ENCODE measurements at regions not wholly inside any gene's neighbourhood (a gene's known extent, or its start where the extent isn't known, plus 50 kb on each side); places are given as distances from the start of the nearest gene placed in this dataset.
"Not testable (repeated sequence)": the region's sequence is repeated elsewhere in the genome, so short reads cannot be mapped to it uniquely, and the experiment has no call there.

DNA sequence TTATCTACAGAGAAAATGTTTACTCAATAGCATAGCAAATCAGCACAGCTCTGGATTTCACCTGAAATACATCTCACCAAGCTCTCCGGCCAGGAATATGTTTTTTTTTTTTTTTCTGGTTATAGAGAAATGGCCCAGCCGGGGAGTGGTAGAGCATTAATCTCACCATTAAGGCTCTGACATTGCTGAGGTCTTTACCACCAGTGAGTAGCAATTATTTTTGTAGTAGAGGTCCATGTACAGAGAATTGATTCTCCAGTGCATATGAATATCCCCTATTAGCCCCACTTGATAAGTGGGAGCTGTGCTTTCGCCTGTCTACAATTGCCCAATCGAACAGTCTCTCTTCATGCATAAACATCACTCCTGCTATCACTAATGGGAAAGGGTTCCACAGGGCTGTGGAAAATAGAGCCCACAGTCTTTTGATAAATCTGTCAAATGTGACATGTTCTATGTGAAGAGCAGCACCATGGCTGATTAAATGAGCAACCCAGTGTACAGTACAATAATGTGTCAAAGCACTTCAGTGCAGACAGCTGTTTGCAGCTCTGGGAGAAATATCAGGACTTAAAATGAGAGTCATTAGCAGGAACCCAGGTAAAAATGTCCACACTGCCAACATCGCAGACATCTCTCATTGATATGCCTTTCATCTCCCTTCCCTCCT, 227.1 kb upstream of the ID4 start:
- DNase-seq (ENCODE audit: low read depth): no peak
- TF ChIP-seq, protein P1, sequence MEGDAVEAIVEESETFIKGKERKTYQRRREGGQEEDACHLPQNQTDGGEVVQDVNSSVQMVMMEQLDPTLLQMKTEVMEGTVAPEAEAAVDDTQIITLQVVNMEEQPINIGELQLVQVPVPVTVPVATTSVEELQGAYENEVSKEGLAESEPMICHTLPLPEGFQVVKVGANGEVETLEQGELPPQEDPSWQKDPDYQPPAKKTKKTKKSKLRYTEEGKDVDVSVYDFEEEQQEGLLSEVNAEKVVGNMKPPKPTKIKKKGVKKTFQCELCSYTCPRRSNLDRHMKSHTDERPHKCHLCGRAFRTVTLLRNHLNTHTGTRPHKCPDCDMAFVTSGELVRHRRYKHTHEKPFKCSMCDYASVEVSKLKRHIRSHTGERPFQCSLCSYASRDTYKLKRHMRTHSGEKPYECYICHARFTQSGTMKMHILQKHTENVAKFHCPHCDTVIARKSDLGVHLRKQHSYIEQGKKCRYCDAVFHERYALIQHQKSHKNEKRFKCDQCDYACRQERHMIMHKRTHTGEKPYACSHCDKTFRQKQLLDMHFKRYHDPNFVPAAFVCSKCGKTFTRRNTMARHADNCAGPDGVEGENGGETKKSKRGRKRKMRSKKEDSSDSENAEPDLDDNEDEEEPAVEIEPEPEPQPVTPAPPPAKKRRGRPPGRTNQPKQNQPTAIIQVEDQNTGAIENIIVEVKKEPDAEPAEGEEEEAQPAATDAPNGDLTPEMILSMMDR (IDR thresholded peaks at IDR 0.05; ENCODE audit: low read depth, low read length): no peak
- TF ChIP-seq, protein P2, sequence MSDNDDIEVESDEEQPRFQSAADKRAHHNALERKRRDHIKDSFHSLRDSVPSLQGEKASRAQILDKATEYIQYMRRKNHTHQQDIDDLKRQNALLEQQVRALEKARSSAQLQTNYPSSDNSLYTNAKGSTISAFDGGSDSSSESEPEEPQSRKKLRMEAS (IDR thresholded peaks at IDR 0.05; ENCODE audit: low read depth, low read length): no peak
- TF ChIP-seq MYC (IDR thresholded peaks at IDR 0.05; ENCODE audit: low read depth, low read length) (no peak), POLR2A (IDR thresholded peaks at IDR 0.05; ENCODE audit: extremely low read depth, insufficient read length) (no peak)
- H3K4me3 ChIP-seq (ENCODE audit: low read depth, low read length): no peak overlapping the region

GRCh38 chr6:19612672-19613466, 224.3 kb upstream of the ID4 start:
- DNase-seq (ENCODE audit: low read depth): peak; percentile 4
- not testable (repeated sequence) for H3K4me3 ChIP-seq (ENCODE audit: low read depth, low read length)

DNA sequence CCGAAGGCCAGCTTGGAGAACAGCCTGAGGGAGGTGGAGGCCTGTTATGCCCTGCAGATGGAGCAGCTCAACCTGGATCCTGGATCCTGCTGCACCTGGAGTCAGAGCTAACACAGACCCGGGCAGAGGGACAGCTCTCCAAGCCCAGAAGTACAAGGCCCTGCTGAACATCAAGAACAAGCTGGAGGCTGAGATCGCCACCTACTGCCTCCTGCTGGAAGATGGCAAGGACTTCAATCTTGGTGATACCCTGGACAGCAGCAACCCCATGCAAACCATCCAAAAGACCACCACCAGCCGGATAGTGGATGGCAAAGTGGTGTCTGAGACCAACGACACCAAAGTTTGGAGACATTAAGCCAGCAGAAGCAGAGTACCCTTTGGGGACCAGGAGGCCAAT, 223.5 kb upstream of the ID4 start:
- TF ChIP-seq POLR2A (IDR thresholded peaks at IDR 0.05; ENCODE audit: extremely low read depth, insufficient read length) (no peak), MYC (IDR thresholded peaks at IDR 0.05; ENCODE audit: low read depth, low read length) (no peak)
- TF ChIP-seq, protein P2 (IDR thresholded peaks at IDR 0.05; ENCODE audit: low read depth, low read length): no peak
- TF ChIP-seq, protein P1 (IDR thresholded peaks at IDR 0.05; ENCODE audit: low read depth, low read length): peak; percentile 16
- no peak overlapping the region for H3K4me3 ChIP-seq (ENCODE audit: low read depth, low read length)
- peak; percentile 26 for DNase-seq (ENCODE audit: low read depth)

GRCh38 chr6:19616022-19616421, 221.1 kb upstream of the ID4 start:
- DNase-seq (ENCODE audit: low read depth): no peak
- H3K4me3 ChIP-seq (ENCODE audit: low read depth, low read length): no peak overlapping the region
- TF ChIP-seq, protein P2 (IDR thresholded peaks at IDR 0.05; ENCODE audit: low read depth, low read length): no peak
- TF ChIP-seq MYC (IDR thresholded peaks at IDR 0.05; ENCODE audit: low read depth, low read length) (no peak), POLR2A (IDR thresholded peaks at IDR 0.05; ENCODE audit: extremely low read depth, insufficient read length) (no peak)
- TF ChIP-seq, protein P1 (IDR thresholded peaks at IDR 0.05; ENCODE audit: low read depth, low read length): no peak

DNA sequence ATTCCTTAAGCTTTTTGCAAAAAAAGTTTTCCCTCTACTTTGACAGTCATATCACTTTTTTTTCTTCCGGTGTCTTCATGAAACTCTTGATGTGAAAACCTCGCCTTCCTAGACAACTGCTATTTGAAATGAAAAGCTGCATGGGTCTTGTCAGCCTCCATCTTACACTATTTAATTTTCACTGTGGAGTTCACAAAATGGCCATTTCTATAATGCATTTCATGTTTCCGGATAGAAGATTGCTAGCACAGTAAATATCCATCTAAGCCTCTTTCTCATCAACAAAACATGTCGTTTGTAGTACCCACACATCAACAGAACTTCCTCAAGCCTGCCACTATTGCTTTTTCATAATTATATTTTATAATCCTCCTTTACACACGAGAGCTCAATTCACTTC, 204.9 kb upstream of the ID4 start:
- DNase-seq (ENCODE audit: low read depth): no peak
- H3K4me3 ChIP-seq (ENCODE audit: low read depth, low read length): no peak overlapping the region
- TF ChIP-seq, protein P2 (IDR thresholded peaks at IDR 0.05; ENCODE audit: low read depth, low read length): no peak
- TF ChIP-seq POLR2A (IDR thresholded peaks at IDR 0.05; ENCODE audit: extremely low read depth, insufficient read length): no peak
- TF ChIP-seq MYC (IDR thresholded peaks at IDR 0.05; ENCODE audit: low read depth, low read length): no peak
- TF ChIP-seq, protein P1 (IDR thresholded peaks at IDR 0.05; ENCODE audit: low read depth, low read length): no peak

- TF ChIP-seq POLR2A (IDR thresholded peaks at IDR 0.05; ENCODE audit: extremely low read depth, insufficient read length) (no peak), MYC (IDR thresholded peaks at IDR 0.05; ENCODE audit: low read depth, low read length) (no peak)
- no peak overlapping the region for H3K4me3 ChIP-seq (ENCODE audit: low read depth, low read length)
- DNase-seq (ENCODE audit: low read depth): no peak
These were observed 204.4 kb upstream of the ID4 start for GRCh38 chr6:19632786-19633185.
